MCF 10A (cell line): ENCODE measurements at regions not wholly inside any gene's neighbourhood (a gene's known extent, or its start where the extent isn't known, plus 50 kb on each side); places are given as distances from the start of the nearest gene placed in this dataset.

Experiments used
- BruUV-seq: library from RNA; stranded (reverse); fragments of 400-500 nt; replicated peaks from 2 replicates; lab custom pipeline; 2021; lab: Mats Ljungman, UMichigan
- CTCF ChIA-PET: fragments of 300-600 bp; sonication (Branson Sonifier 250); formaldehyde crosslinking; extraction: SDS; loops from one replicate; lab custom pipeline; 2021; ENCODE audit warnings: antibody characterized with exemption, inconsistent platforms; lab: Yijun Ruan, JAX
- POLR2A ChIA-PET: fragments of 300-600, 350-650 bp; sonication (Branson Sonifier 250); formaldehyde crosslinking; extraction: SDS; loops from one replicate; lab custom pipeline; 2020; ENCODE audit warnings: antibody characterized with exemption, inconsistent platforms; lab: Yijun Ruan, JAX
- DNase-seq: peaks from one replicate; pipeline ENCODE4 v3.0.0-alpha.2; 2018; ENCODE audit not compliant: unreplicated experiment
- H3K27ac Mint-ChIP-seq: one replicate; pipeline ENCODE4 v1.8.0; 2022; ENCODE audit warnings: mild to moderate bottlenecking, low read depth, mixed read lengths; ENCODE audit not compliant: unreplicated experiment
- H3K27me3 Mint-ChIP-seq: one replicate; pipeline ENCODE4 v1.8.0; 2022; ENCODE audit warnings: mixed read lengths; ENCODE audit not compliant: insufficient read depth, unreplicated experiment
- H3K36me3 Mint-ChIP-seq: one replicate; pipeline ENCODE4 v1.8.0; 2022; ENCODE audit warnings: mild to moderate bottlenecking, moderate library complexity, mixed read lengths; ENCODE audit not compliant: insufficient read depth, unreplicated experiment
- H3K4me1 Mint-ChIP-seq: one replicate; pipeline ENCODE4 v1.8.0; 2022; ENCODE audit warnings: mixed read lengths; ENCODE audit not compliant: insufficient read depth, unreplicated experiment
- H3K4me3 Mint-ChIP-seq: one replicate; pipeline ENCODE4 v1.8.0; 2022; ENCODE audit warnings: mild to moderate bottlenecking, moderate library complexity, mixed read lengths; ENCODE audit not compliant: unreplicated experiment
- H3K9me3 Mint-ChIP-seq: one replicate; pipeline ENCODE4 v1.8.0; 2022; ENCODE audit warnings: mixed read lengths; ENCODE audit not compliant: unreplicated experiment
- CTCF ChIP-seq: fragments of 200-600 bp; IDR thresholded peaks from one replicate; pipeline ENCODE4 v1.8.0; 2022; ENCODE audit warnings: antibody characterized with exemption, mild to moderate bottlenecking; ENCODE audit not compliant: unreplicated experiment
- intact Hi-C: fragments of 100-400 bp; cut with micrococcal nuclease; formaldehyde crosslinking; loops from 2 replicates; pipeline ENCODE4 v1.14.1; 2022

- no TSS peak for BruUV-seq
- ChIA-PET CTCF (no interaction called here), POLR2A (interaction anchor here (0.6 kb wide), 1 partner anchor 81 kb away, joined by 3 read pairs; no protein-coding TSS in a partner anchor)
Measured at GRCh38 chr11:20259506-20259905, 99.2 kb upstream of the DBX1 start.

DNA sequence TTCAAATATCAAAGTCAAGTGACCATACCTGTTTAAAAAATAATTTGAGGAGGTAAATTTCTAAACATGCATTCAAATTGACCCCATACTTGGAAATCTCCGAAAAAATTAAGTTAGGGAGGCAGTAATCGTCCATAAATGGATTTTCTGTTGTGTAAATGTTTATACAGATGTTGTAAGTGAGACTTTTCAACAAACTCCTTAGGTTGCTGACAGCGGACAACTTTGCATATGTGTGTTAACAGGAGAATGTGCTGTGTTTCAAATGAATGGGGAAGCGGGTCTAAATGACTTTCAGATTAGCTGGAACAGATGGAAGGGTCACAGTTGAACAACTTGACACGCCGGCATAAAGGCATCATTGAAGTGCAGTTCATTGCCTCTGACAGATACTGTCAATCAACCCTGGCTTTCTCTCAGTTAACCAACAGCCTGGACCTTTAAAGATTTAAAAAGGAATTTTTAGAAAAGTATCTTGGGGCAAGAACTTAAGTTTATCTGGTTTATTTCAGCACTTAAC lies 98.2 kb upstream of the DBX1 start:
- H3K4me1 Mint-ChIP-seq = no peaks in the 10 kb centered on the region
- no peaks in the 10 kb centered on the region for H3K36me3 Mint-ChIP-seq
- no peaks in the 10 kb centered on the region for H3K9me3 Mint-ChIP-seq
- CTCF ChIA-PET = no interaction called here
- H3K4me3 Mint-ChIP-seq = no peak overlapping the region
- TF ChIP-seq CTCF = no peak
- POLR2A ChIA-PET = no interaction called here
- intact Hi-C loops = no loop called here
- DNase-seq = no peak
- BruUV-seq = no TSS peak
- H3K27ac Mint-ChIP-seq = no peak overlapping the region
- H3K27me3 Mint-ChIP-seq = peaks cover 100% of the 10 kb centered on the region

More at GRCh38 chr11:20259506-20259905, 99.2 kb upstream of the DBX1 start:
- no peak for DNase-seq
- H3K27ac Mint-ChIP-seq = no peak overlapping the region
- no peaks in the 10 kb centered on the region for H3K9me3 Mint-ChIP-seq
- H3K4me1 Mint-ChIP-seq = no peaks in the 10 kb centered on the region
- no peak overlapping the region for H3K4me3 Mint-ChIP-seq
- H3K36me3 Mint-ChIP-seq = no peaks in the 10 kb centered on the region
- intact Hi-C loops = no loop called here
- H3K27me3 Mint-ChIP-seq = peaks cover 100% of the 10 kb centered on the region
- TF ChIP-seq CTCF = no peak

- POLR2A ChIA-PET = no interaction called here
- intact Hi-C loops = no loop called here
- no peak for DNase-seq
- peaks cover 100% of the 10 kb centered on the region for H3K27me3 Mint-ChIP-seq
- H3K4me3 Mint-ChIP-seq = no peak overlapping the region
- CTCF ChIA-PET = interaction anchor here (0.6 kb wide), 1 partner anchor 140 kb away, joined by 3 read pairs; no protein-coding TSS in a partner anchor
- no peak overlapping the region for H3K27ac Mint-ChIP-seq
- no peaks in the 10 kb centered on the region for H3K36me3 Mint-ChIP-seq
- peak; percentile 0 for TF ChIP-seq CTCF
- no peaks in the 10 kb centered on the region for H3K4me1 Mint-ChIP-seq
- no TSS peak for BruUV-seq
- H3K9me3 Mint-ChIP-seq = no peaks in the 10 kb centered on the region
Measured at GRCh38 chr11:20256925-20257324, 96.7 kb upstream of the DBX1 start.

- ChIA-PET CTCF (interaction anchor here (0.9 to 1.4 kb wide), 2 partner anchors 10 to 11 kb away, joined by 4 to 6 read pairs; no protein-coding TSS in a partner anchor), POLR2A (no interaction called here)
- H3K4me1 Mint-ChIP-seq = no peaks in the 10 kb centered on the region
- DNase-seq = no peak
- no peaks in the 10 kb centered on the region for H3K36me3 Mint-ChIP-seq
- no peak overlapping the region for H3K4me3 Mint-ChIP-seq
- no peak for TF ChIP-seq CTCF
- intact Hi-C loops = no loop called here
- no peaks in the 10 kb centered on the region for H3K9me3 Mint-ChIP-seq
- no TSS peak for BruUV-seq
- H3K27me3 Mint-ChIP-seq = peaks cover 100% of the 10 kb centered on the region
- no peak overlapping the region for H3K27ac Mint-ChIP-seq
Measured at GRCh38 chr11:20253796-20254195, 93.5 kb upstream of the DBX1 start.
